ENCODE measurements at regions not wholly inside any gene's neighbourhood (a gene's known extent, or its start where the extent isn't known, plus 50 kb on each side); places are given as distances from the start of the nearest gene placed in this dataset.

GRCh38 chr5:56525113-56525512 lies 290.2 kb upstream of the MAP3K1 start:
- Mint-ChIP-seq H3K9me3 (no peaks in the 10 kb centered on the region), H3K27ac (no peak overlapping the region), H3K36me3 (no peaks in the 10 kb centered on the region)

GRCh38 chr5:56523790-56524575 lies 290.9 kb upstream of the ANKRD55 start:
- Mint-ChIP-seq H3K27me3 (no peaks in the 10 kb centered on the region), H3K27ac (peak overlapping the region in 2 of 6 donors; percentile 18 to 76), H3K9me3 (no peaks in the 10 kb centered on the region), H3K4me3 (no peak overlapping the region), H3K36me3 (no peaks in the 10 kb centered on the region), H3K4me1 (peaks cover 0 to 10% (median 8%) of the 10 kb centered on the region in 3 donors)
- no peak for ATAC-seq (ENCODE audit: low read depth in 2 of 2)
- DNase-seq: no peak

More at GRCh38 chr5:56525113-56525512, 290.2 kb upstream of the MAP3K1 start:
- H3K4me3 Mint-ChIP-seq: no peak overlapping the region
- DNase-seq: no peak
- no peaks in the 10 kb centered on the region for H3K27me3 Mint-ChIP-seq
- ATAC-seq (ENCODE audit: low read depth in 2 of 2): no peak
- peaks cover 0 to 10% (median 8%) of the 10 kb centered on the region in 3 donors for H3K4me1 Mint-ChIP-seq

- Mint-ChIP-seq H3K4me3 (no peak overlapping the region), H3K27me3 (no peaks in the 10 kb centered on the region), H3K36me3 (no peaks in the 10 kb centered on the region), H3K9me3 (no peaks in the 10 kb centered on the region), H3K27ac (peak overlapping the region in 1 of 6 donors; percentile 35), H3K4me1 (peaks cover under 1 to 12% (median 7%) of the 10 kb centered on the region in 3 donors)
- no peak for DNase-seq
- ATAC-seq (ENCODE audit: low read depth in 2 of 2): no peak
Measured at GRCh38 chr5:56522960-56523359, 289.8 kb upstream of the ANKRD55 start.

DNA sequence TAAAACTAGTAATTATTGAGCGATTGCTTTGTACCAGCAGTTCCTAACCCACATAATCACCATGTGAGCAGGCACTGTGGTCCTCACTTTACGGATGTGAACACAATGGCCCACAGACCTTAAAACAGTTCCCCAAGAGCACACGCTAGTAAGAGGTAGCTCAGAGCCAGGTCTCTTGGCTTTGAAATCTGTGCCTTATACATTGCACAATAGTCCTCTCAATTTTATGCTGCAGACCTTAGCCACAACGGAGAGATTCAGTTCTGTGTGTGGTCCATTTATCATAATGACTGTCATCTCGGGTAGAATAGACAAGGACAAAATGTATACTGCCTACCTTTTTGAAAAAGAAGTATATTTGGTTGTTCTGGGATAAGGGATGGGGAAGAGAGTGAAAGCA lies 289.0 kb upstream of the ANKRD55 start:
- DNase-seq (no peak), ATAC-seq (ENCODE audit: low read depth in 2 of 2) (no peak)
- Mint-ChIP-seq H3K4me3 (no peak overlapping the region), H3K27ac (peak overlapping the region in 1 of 6 donors; percentile 55), H3K4me1 (peaks cover 8 to 12% (median 8%) of the 10 kb centered on the region in 3 donors), H3K9me3 (no peaks in the 10 kb centered on the region), H3K36me3 (no peaks in the 10 kb centered on the region), H3K27me3 (no peaks in the 10 kb centered on the region)

DNA sequence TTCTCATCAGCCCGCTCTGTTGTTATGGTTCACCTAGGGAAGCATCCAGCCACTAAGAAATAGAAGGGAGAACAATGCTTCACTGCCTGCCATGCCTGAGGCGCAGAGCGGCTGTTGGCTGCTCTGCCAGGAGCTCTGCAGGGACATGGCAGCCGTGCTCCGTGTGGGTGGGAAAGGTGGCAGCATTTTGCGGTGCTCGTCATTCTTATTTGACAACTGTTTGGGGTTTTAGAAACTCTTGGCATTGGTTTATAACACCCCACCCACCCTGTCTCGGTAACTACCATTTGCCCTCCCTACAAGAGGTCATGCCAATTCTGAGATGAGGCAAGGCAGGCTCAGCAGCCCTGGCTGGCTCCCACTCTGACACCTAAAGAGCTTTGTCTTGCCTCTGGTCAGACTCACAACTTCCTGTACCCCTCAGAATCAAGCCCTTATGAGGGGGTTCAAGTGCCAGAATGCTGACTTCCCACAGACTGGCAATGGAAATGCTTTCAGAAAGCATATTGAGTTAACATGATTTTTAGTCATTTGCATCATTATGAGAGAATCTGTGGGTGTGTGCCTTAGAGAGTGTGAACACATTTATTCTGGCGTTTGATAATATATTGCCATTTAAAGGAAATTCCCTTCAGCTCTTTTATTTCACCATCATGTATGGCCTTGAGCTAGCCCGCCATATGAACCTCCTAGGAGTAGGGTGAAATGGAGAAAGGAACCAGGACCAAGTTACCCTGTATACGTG lies 288.0 kb upstream of the ANKRD55 start:
- Mint-ChIP-seq H3K4me3 (no peak overlapping the region), H3K27ac (no peak overlapping the region), H3K4me1 (peaks cover 12 to 20% (median 17%) of the 10 kb centered on the region in 3 donors), H3K9me3 (no peaks in the 10 kb centered on the region), H3K36me3 (no peaks in the 10 kb centered on the region), H3K27me3 (no peaks in the 10 kb centered on the region)
- ATAC-seq (ENCODE audit: low read depth in 2 of 2): no peak
- no peak for DNase-seq

- Mint-ChIP-seq H3K9me3 (no peaks in the 10 kb centered on the region), H3K27me3 (no peaks in the 10 kb centered on the region), H3K4me3 (no peak overlapping the region), H3K27ac (no peak overlapping the region), H3K36me3 (no peaks in the 10 kb centered on the region), H3K4me1 (peaks cover 12 to 26% (median 17%) of the 10 kb centered on the region in 3 donors)
- no peak for ATAC-seq (ENCODE audit: low read depth in 2 of 2)
- DNase-seq: no peak
Measured at GRCh38 chr5:56518820-56519219, 285.7 kb upstream of the ANKRD55 start.

- no peaks in the 10 kb centered on the region for H3K9me3 Mint-ChIP-seq
- peaks cover 20 to 37% (median 29%) of the 10 kb centered on the region in 3 donors for H3K4me1 Mint-ChIP-seq
- DNase-seq (no peak), ATAC-seq (ENCODE audit: low read depth in 2 of 2) (no peak)
- no peaks in the 10 kb centered on the region for H3K36me3 Mint-ChIP-seq
- H3K27ac Mint-ChIP-seq: peak overlapping the region in 2 of 6 donors; percentile 37 to 48
- no peak overlapping the region for H3K4me3 Mint-ChIP-seq
- no peaks in the 10 kb centered on the region for H3K27me3 Mint-ChIP-seq
Measured at GRCh38 chr5:56517011-56517416, 283.9 kb upstream of the ANKRD55 start.

DNA sequence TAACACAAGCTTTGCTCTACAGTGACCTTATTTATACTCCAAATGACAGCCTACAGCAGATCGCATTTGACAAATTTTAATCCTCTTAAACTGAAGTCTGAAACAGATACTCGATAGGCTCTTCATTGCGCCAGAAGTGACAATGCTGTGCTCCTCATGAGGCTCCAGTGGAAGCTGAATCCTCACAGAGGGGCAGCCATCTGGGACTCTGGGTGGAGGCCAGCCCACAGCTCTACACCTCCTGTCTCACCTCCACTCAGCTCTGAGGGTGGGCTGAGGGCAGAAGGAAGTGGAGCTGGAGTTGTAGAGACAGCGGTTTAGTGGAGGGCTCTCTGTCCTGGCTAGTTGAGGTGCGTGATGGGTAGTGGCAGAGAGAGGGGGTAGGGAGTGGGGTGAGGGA lies 283.3 kb upstream of the ANKRD55 start:
- peak overlapping the region in 3 of 6 donors; percentile 6 to 30 (median 15) for H3K27ac Mint-ChIP-seq
- ATAC-seq (ENCODE audit: low read depth in 2 of 2): no peak
- no peaks in the 10 kb centered on the region for H3K27me3 Mint-ChIP-seq
- H3K36me3 Mint-ChIP-seq: no peaks in the 10 kb centered on the region
- H3K9me3 Mint-ChIP-seq: no peaks in the 10 kb centered on the region
- peaks cover 20 to 37% (median 29%) of the 10 kb centered on the region in 3 donors for H3K4me1 Mint-ChIP-seq
- no peak for DNase-seq
- H3K4me3 Mint-ChIP-seq: peak overlapping the region in 1 of 8 donors; percentile 2

GRCh38 chr5:56516035-56516434 lies 282.9 kb upstream of the ANKRD55 start:
- DNase-seq: no peak
- H3K9me3 Mint-ChIP-seq: no peaks in the 10 kb centered on the region
- H3K4me3 Mint-ChIP-seq: peak overlapping the region in 1 of 8 donors; percentile 2
- H3K27me3 Mint-ChIP-seq: no peaks in the 10 kb centered on the region
- no peaks in the 10 kb centered on the region for H3K36me3 Mint-ChIP-seq
- peak overlapping the region in 2 of 6 donors; percentile 32 to 54 for H3K27ac Mint-ChIP-seq
- H3K4me1 Mint-ChIP-seq: peaks cover 20 to 37% (median 29%) of the 10 kb centered on the region in 3 donors
- ATAC-seq (ENCODE audit: low read depth in 2 of 2): no peak

DNA sequence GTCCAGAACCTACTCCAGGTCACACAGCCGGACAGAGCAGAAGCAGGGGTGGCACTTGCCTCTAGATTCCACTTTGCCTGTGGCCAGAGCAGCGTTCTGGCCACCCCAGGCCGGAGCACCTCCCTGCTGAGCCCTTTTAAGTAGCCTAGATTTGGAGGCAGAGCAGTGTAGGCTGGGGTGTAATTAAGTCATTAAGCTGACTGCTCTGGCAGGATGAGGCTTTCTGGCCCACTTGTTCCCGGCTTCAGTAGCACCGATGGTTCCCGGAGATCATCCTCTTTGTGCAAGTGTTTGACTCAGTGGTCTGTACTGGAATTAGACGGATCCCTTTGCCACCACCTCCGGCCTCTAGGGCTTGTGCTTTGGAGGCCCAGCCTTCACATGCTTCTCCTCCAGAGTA lies 281.9 kb upstream of the ANKRD55 start:
- Mint-ChIP-seq H3K4me3 (no peak overlapping the region), H3K4me1 (peaks cover 20 to 37% (median 32%) of the 10 kb centered on the region in 3 donors), H3K27ac (peak overlapping the region in 1 of 6 donors; percentile 35), H3K36me3 (no peaks in the 10 kb centered on the region), H3K27me3 (no peaks in the 10 kb centered on the region), H3K9me3 (no peaks in the 10 kb centered on the region)
- DNase-seq (no peak), ATAC-seq (ENCODE audit: low read depth in 2 of 2) (no peak)

DNA sequence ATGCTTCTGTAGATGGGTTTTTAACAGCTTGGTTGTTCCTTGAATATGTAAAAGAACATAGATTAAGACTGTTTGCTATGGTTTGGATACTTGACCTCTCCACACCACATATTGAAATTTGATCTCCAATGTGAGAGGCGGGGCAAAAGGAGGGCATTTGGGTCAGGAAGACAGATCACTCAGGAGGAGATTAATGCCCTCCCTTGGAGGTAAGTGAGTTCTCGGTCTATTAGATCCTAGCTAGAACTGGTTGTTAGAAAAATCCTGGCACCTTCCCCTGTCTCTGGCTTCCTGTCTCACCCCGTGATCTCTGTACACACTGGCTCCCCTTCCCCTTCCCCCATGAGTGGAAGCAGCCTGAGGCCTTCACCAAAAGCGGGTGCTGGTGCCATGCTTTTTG lies 281.1 kb upstream of the ANKRD55 start:
- H3K27ac Mint-ChIP-seq: peak overlapping the region in 2 of 6 donors; percentile 35 to 57

DNA sequence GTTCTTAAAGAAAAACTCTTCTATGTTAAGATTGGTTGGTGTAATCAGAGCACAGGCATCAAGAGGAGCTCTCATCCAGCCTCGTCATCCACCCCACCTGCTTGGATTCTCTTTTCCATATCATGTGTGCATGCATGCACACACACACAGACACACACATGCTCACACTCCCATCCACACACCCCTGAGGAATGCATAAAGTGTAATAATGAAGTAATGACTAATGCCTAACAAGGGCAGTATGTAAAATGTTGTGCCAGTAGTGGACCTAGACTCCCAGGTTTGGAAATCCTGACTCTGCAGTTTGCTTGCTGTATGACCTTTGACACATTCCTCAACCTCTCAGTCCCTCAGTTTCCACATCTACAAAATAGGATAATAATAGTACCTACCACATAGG lies 280.0 kb upstream of the ANKRD55 start:
- Mint-ChIP-seq H3K36me3 (no peaks in the 10 kb centered on the region), H3K4me1 (peaks cover 20 to 39% (median 32%) of the 10 kb centered on the region in 3 donors), H3K9me3 (no peaks in the 10 kb centered on the region), H3K27ac (no peak overlapping the region), H3K4me3 (no peak overlapping the region), H3K27me3 (no peaks in the 10 kb centered on the region)
- DNase-seq: no peak
- ATAC-seq (ENCODE audit: low read depth in 2 of 2): no peak

More for the DNA sequence above, 281.1 kb upstream of the ANKRD55 start:
- Mint-ChIP-seq H3K4me3 (peak overlapping the region in 1 of 8 donors; percentile 36), H3K27me3 (no peaks in the 10 kb centered on the region), H3K36me3 (no peaks in the 10 kb centered on the region), H3K4me1 (peaks cover 20 to 37% (median 32%) of the 10 kb centered on the region in 3 donors), H3K9me3 (no peaks in the 10 kb centered on the region)
- DNase-seq (no peak), ATAC-seq (ENCODE audit: low read depth in 2 of 2) (no peak)

DNA sequence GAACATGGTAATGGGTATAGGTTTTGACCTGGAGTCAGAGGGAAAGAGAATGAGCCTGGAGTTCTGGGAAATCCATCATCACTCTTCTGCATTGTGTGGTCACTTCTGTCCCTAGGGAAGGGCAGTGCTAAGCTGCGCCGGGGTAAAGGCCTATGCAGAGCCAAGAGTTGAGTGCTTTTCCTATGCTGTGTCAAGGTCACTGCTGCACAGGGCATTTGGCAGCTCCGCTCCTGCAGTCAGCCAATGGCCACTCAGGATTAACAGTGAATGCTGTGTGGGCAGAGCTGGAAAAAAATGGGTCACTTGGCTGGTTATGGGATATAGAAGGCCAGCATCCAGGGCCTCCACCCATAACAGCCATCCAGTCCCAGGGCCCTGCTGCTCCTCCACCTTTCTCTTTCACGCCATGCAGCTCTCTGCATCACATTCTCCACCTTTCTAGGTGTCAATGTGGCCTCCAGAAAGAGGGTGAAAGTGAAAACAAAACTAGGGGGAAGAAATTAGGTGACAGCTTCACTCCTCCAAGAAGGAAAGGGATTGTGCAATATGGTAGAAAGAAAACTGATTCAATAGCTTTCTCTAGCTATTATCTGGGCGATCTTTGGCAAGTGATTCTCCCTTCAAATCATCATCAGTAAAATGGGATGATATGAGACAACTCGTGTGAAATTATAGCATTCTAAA lies 279.3 kb upstream of the ANKRD55 start:
- H3K9me3 Mint-ChIP-seq: no peaks in the 10 kb centered on the region
- no peak for DNase-seq
- peak overlapping the region in 1 of 6 donors; percentile 46 for H3K27ac Mint-ChIP-seq
- ATAC-seq (ENCODE audit: low read depth in 2 of 2): peak; percentile 35 to 37
- H3K4me1 Mint-ChIP-seq: peaks cover 15 to 35% (median 27%) of the 10 kb centered on the region in 3 donors
- H3K27me3 Mint-ChIP-seq: no peaks in the 10 kb centered on the region
- no peaks in the 10 kb centered on the region for H3K36me3 Mint-ChIP-seq
- H3K4me3 Mint-ChIP-seq: no peak overlapping the region
